B cell (primary cell): ENCODE measurements at regions not wholly inside any gene's neighbourhood (a gene's known extent, or its start where the extent isn't known, plus 50 kb on each side); places are given as distances from the start of the nearest gene placed in this dataset.
"Not testable (repeated sequence)": the region's sequence is repeated elsewhere in the genome, so short reads cannot be mapped to it uniquely, and the experiment has no call there.

ENCODE experiments used
- ATAC-seq: fragments of 200-7000 bp; cut with Tn5 transposase; one replicate; pipeline ENCODE4 v1.10.0; 2021; ENCODE audit warnings: low read depth, mild to moderate bottlenecking, moderate number of reproducible peaks, moderate library complexity
- CTCF ChIA-PET: fragments of 350-600 bp; sonication (Branson Sonifier 250); formaldehyde crosslinking; loops from one replicate; lab custom pipeline; 2021; ENCODE audit warnings: antibody characterized with exemption, inconsistent platforms; lab: Charles Lee
- POLR2A ChIA-PET: fragments of 350-600 bp; sonication (Branson Sonifier 250); formaldehyde crosslinking; loops from one replicate; lab custom pipeline; 2021; ENCODE audit warnings: antibody characterized with exemption; lab: Charles Lee
- DNase-seq: peaks from one replicate; pipeline ENCODE4 v3.0.0; 2013
- H2AFZ ChIP-seq: 2 replicates; pipeline ENCODE4 v1.6.1; 2012; ENCODE audit warnings: mild to moderate bottlenecking, low read depth, low read length; ENCODE audit not compliant: insufficient read depth, poor library complexity, severe bottlenecking
- H3K27ac ChIP-seq, 2 donors: 1 replicate in 1 of 2; 2 replicates in 1 of 2; pipeline ENCODE4 v1.5.1; 2012 to 2013; ENCODE audit warnings: low read length in 2 of 2, mild to moderate bottlenecking in 2 of 2, moderate library complexity in 1 of 2
- H3K27me3 ChIP-seq, 4 experiments: fragments of 200-600 bp in 1 of 4; sonication (generic) in 1 of 4; replicated peaks in 1 of 4; 1 replicate in 2 of 4; 2 replicates in 2 of 4; pipeline versions ENCODE4 v1.6.1 to v1.7.0; 2013 to 2016; ENCODE audit warnings: low read length in 3 of 4, mild to moderate bottlenecking in 2 of 4, mixed read lengths in 1 of 4, moderate library complexity in 1 of 4; ENCODE audit not compliant: insufficient read depth in 4 of 4, control insufficient read depth in 3 of 4; ENCODE audit errors: control extremely low read depth in 1 of 4
- H3K36me3 ChIP-seq, 2 experiments: replicated peaks in 1 of 2; 1 replicate in 1 of 2; 2 replicates in 1 of 2; pipeline versions ENCODE4 v1.6.1 to v1.7.1; 2013; ENCODE audit warnings: low read length in 1 of 2; ENCODE audit not compliant: insufficient read depth in 2 of 2, control insufficient read depth in 1 of 2; ENCODE audit errors: control extremely low read depth in 1 of 2, extremely low read depth in 1 of 2
- H3K4me1 ChIP-seq, 2 donors: fragments of 200-600 bp in 1 of 2; sonication (generic) in 1 of 2; 1 replicate in 1 of 2; 2 replicates in 1 of 2; pipeline versions ENCODE4 v1.5.1 to v1.6.1; 2013 to 2017; ENCODE audit warnings: low read length in 2 of 2; ENCODE audit not compliant: control insufficient read depth in 2 of 2, insufficient read depth in 2 of 2
- H3K4me2 ChIP-seq: replicated peaks from 2 replicates; pipeline ENCODE3; 2012; ENCODE audit warnings: mild to moderate bottlenecking, low read depth, low read length; ENCODE audit not compliant: poor library complexity, severe bottlenecking
- H3K4me3 ChIP-seq, 5 experiments: fragments of 200-600 bp in 1 of 5; sonication (generic) in 1 of 5; 1 replicate in 3 of 5; 2 replicates in 2 of 5; pipeline versions ENCODE4 v1.5.1 to v1.7.0; 2011 to 2016; ENCODE audit warnings: low read length in 4 of 5, mild to moderate bottlenecking in 4 of 5, low read depth in 2 of 5, control low read depth in 1 of 5, moderate library complexity in 1 of 5; ENCODE audit not compliant: insufficient read depth in 1 of 5; ENCODE audit errors: control extremely low read depth in 1 of 5, extremely low read depth in 1 of 5
- H3K79me2 ChIP-seq: fragments of 200-600 bp; sonication (generic); one replicate; pipeline ENCODE4 v1.6.0; 2016; ENCODE audit warnings: low read length; ENCODE audit not compliant: control insufficient read depth, insufficient read depth
- H3K9ac ChIP-seq: fragments of 200-600 bp; sonication (generic); 2 replicates; pipeline ENCODE4 v1.6.1; 2017; ENCODE audit warnings: mild to moderate bottlenecking, low read length, moderate library complexity
- H3K9me3 ChIP-seq, 3 donors: one replicate each; pipeline versions ENCODE4 v1.6.1 to v1.7.1; 2013; ENCODE audit warnings: low read length in 2 of 3; ENCODE audit not compliant: control insufficient read depth in 2 of 3, insufficient read depth in 1 of 3; ENCODE audit errors: control extremely low read depth in 1 of 3
- H4K20me1 ChIP-seq: 2 replicates; pipeline ENCODE4 v1.6.0; 2012; ENCODE audit warnings: mild to moderate bottlenecking, low read length; ENCODE audit not compliant: insufficient read depth, control insufficient read depth, poor library complexity, severe bottlenecking
- H3K27ac Mint-ChIP-seq: one replicate; pipeline ENCODE4 v1.8.0; 2021; ENCODE audit warnings: mixed read lengths
- H3K27me3 Mint-ChIP-seq: one replicate; pipeline ENCODE4 v1.8.0; 2021; ENCODE audit warnings: mixed read lengths
- H3K4me1 Mint-ChIP-seq: one replicate; pipeline ENCODE4 v1.8.0; 2021; ENCODE audit warnings: mixed read lengths
- H3K4me3 Mint-ChIP-seq: one replicate; pipeline ENCODE4 v1.8.0; 2021; ENCODE audit warnings: mixed read lengths
- H3K9me3 Mint-ChIP-seq: one replicate; pipeline ENCODE4 v1.8.0; 2022; ENCODE audit warnings: mixed read lengths; ENCODE audit not compliant: insufficient read depth
- EZH2 ChIP-seq: IDR thresholded peaks from 2 replicates; pipeline ENCODE4 v1.6.1; 2012; ENCODE audit warnings: borderline replicate concordance, low read depth, mild to moderate bottlenecking, moderate library complexity, low read length; ENCODE audit not compliant: insufficient read depth, poor library complexity, severe bottlenecking
- WGBS: methylation state at CpG from one replicate; pipeline ENCODE4 v1.1.5; 2013; ENCODE audit warnings: missing lambda C conversion rate; ENCODE audit not compliant: insufficient coverage; 5-methylcytosine and 5-hydroxymethylcytosine counted together
- intact Hi-C: fragments of 100-400 bp; cut with micrococcal nuclease; formaldehyde crosslinking; loops from one replicate; pipeline ENCODE4 v1.10.0; 2022
- TF ChIP-seq, protein P1 (sequence below): fragments of 200-600 bp; IDR thresholded peaks from one replicate; pipeline ENCODE4 v1.8.0; 2022; ENCODE audit warnings: antibody characterized with exemption, mild to moderate bottlenecking

DNA sequence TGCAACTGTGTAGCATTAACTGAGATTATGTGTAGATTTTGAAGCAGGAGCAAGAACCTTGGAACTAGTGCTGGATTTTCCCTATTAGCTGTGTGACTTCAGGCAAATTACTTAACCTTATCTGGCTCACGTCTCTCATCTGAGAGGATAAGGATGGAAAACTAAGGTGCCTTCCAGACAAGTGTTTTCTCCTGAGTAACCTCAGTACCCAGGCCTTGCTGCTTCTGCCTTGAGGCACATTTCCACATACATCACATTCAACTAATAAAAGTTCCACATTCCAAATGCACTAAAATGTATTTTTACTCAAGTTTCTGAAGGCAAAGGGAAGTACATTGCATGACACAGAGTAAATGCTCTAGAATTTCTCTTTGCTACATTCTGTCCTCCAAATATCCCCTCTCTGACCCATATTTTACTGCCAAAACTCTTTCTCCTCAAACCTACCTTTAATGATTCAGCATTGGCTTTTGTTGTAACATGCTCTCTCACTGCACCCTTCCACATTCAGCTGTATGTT lies 195.4 kb upstream of the ADGRL3 start:
- H3K27me3 ChIP-seq, result no peaks in the 10 kb centered on the region
- no peak overlapping the region for H3K4me3 Mint-ChIP-seq
- H3K4me3 ChIP-seq, result no peak overlapping the region
- no peaks in the 10 kb centered on the region for H4K20me1 ChIP-seq
- H3K9me3 Mint-ChIP-seq, result peaks cover 9% of the 10 kb centered on the region
- no peak for TF ChIP-seq EZH2
- TF ChIP-seq, protein P1, sequence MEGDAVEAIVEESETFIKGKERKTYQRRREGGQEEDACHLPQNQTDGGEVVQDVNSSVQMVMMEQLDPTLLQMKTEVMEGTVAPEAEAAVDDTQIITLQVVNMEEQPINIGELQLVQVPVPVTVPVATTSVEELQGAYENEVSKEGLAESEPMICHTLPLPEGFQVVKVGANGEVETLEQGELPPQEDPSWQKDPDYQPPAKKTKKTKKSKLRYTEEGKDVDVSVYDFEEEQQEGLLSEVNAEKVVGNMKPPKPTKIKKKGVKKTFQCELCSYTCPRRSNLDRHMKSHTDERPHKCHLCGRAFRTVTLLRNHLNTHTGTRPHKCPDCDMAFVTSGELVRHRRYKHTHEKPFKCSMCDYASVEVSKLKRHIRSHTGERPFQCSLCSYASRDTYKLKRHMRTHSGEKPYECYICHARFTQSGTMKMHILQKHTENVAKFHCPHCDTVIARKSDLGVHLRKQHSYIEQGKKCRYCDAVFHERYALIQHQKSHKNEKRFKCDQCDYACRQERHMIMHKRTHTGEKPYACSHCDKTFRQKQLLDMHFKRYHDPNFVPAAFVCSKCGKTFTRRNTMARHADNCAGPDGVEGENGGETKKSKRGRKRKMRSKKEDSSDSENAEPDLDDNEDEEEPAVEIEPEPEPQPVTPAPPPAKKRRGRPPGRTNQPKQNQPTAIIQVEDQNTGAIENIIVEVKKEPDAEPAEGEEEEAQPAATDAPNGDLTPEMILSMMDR, result no peak
- no peak overlapping the region for H3K9ac ChIP-seq
- no peak for DNase-seq
- H3K36me3 ChIP-seq, result no peaks in the 10 kb centered on the region
- peaks cover 0 to 1% (median 1%) of the 10 kb centered on the region in 3 donors for H3K9me3 ChIP-seq
- no peak for ATAC-seq
- ChIA-PET POLR2A (no interaction called here), CTCF (no interaction called here)
- H3K79me2 ChIP-seq, result no peaks in the 10 kb centered on the region
- no peak overlapping the region for H2AFZ ChIP-seq
- WGBS, result no CpG with 5 or more reads among the region's 1 CpG
- H3K4me1 ChIP-seq, result no peaks in the 10 kb centered on the region
- H3K4me1 Mint-ChIP-seq, result no peaks in the 10 kb centered on the region
- no peak overlapping the region for H3K27ac ChIP-seq
- H3K27me3 Mint-ChIP-seq, result no peaks in the 10 kb centered on the region
- intact Hi-C loops, result no loop called here
- no peak overlapping the region for H3K4me2 ChIP-seq
- no peak overlapping the region for H3K27ac Mint-ChIP-seq

DNA sequence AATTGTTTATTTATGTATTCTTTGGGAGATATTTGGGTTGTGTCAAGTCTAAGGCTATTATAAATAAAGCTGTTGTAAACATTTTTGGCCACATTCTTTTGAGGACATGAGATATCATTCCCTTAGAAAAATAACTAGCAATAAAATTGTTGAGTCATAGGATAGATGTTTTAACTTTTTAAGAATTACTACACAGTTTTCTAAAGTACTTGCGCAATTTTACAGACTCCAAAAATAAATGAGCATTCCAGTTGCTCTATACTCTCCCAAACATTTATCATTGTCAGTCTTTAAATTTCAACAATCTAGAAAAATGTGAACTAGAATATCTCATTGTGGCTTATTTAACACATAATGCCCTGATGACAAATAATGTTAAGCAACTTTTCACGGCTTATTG lies 189.1 kb upstream of the ADGRL3 start:
- ATAC-seq (no peak), DNase-seq (no peak)
- no peaks in the 10 kb centered on the region for H3K4me1 Mint-ChIP-seq
- H3K36me3 ChIP-seq, result no peaks in the 10 kb centered on the region
- H4K20me1 ChIP-seq, result no peaks in the 10 kb centered on the region
- WGBS, result no CpG with 5 or more reads among the region's 2 CpGs
- H3K27ac Mint-ChIP-seq, result no peak overlapping the region
- no peak overlapping the region for H3K9ac ChIP-seq
- no peak overlapping the region for H3K4me2 ChIP-seq
- POLR2A ChIA-PET, result no interaction called here
- no peaks in the 10 kb centered on the region for H3K27me3 ChIP-seq
- H3K79me2 ChIP-seq, result no peaks in the 10 kb centered on the region
- no peak overlapping the region for H3K4me3 Mint-ChIP-seq
- CTCF ChIA-PET, result no interaction called here
- TF ChIP-seq EZH2, result no peak
- TF ChIP-seq, protein P1, result no peak
- H2AFZ ChIP-seq, result no peak overlapping the region
- no peak overlapping the region for H3K27ac ChIP-seq
- H3K4me1 ChIP-seq, result no peaks in the 10 kb centered on the region
- H3K9me3 Mint-ChIP-seq, result no peaks in the 10 kb centered on the region
- H3K4me3 ChIP-seq, result no peak overlapping the region
- H3K9me3 ChIP-seq, result peaks cover 0 to 7% (median 1%) of the 10 kb centered on the region in 3 donors
- H3K27me3 Mint-ChIP-seq, result no peaks in the 10 kb centered on the region
- intact Hi-C loops, result no loop called here

DNA sequence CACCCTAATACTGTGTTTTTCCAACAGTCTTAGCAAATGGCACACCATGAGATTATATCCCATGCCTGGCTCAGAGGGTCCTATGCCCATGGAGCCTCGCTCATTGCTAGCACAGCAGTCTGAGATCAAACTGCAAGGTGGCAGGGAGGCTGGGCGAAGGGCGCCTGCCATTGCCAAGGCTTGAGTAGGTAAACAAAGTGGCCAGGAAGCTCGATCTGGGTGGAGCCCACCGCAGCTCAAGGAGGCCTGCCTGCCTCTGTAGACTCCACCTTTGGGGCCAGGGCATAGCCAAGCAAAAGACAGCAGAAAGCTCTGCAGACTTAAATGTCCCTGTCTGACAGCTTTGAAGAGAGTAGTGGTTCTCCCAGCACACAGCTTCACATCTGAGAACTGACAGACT lies 188.2 kb upstream of the ADGRL3 start:
- H2AFZ ChIP-seq, DNase-seq, H3K27me3 Mint-ChIP-seq, H3K4me1 ChIP-seq, H3K27ac ChIP-seq, intact Hi-C loops, CTCF ChIA-PET, H3K4me2 ChIP-seq, H3K4me3 ChIP-seq, H3K9ac ChIP-seq, H4K20me1 ChIP-seq, H3K27ac Mint-ChIP-seq, POLR2A ChIA-PET, ATAC-seq, H3K36me3 ChIP-seq, H3K79me2 ChIP-seq, H3K9me3 Mint-ChIP-seq, H3K27me3 ChIP-seq, H3K9me3 ChIP-seq, H3K4me1 Mint-ChIP-seq, H3K4me3 Mint-ChIP-seq: not testable (repeated sequence)
- 88% methylated on average over 5 of the region's 5 CpGs for WGBS
